HG03159 (cell line): ENCODE measurements at regions not wholly inside any gene's neighbourhood (a gene's known extent, or its start where the extent isn't known, plus 50 kb on each side); places are given as distances from the start of the nearest gene placed in this dataset.

Experiments
- ATAC-seq: cut with Tn5 transposase; IDR thresholded peaks from one replicate; pipeline ENCODE4 v1.9.1; 2021; ENCODE audit warnings: mild to moderate bottlenecking, moderate library complexity; ENCODE audit not compliant: unreplicated experiment

DNA sequence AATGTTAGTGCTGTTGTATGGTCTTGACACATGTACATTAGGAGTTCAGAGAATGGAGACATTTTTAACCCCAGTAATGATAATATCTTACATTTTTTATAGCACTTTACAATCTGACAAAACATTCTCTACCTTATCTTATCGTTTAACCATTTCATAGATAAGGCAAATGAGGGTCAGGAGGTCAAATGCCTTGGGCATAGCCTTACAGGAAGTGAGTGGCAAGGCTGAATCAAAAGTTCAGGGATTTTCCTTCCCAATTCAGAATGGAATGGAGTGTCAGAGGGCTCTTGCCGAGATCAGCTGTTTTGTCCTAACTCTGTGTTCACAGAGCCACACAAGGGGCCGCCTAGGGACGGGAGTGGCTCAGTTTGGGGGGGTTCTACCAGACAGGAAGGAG, 57.6 kb upstream of the AK4 start:
- ATAC-seq, result no peak

DNA sequence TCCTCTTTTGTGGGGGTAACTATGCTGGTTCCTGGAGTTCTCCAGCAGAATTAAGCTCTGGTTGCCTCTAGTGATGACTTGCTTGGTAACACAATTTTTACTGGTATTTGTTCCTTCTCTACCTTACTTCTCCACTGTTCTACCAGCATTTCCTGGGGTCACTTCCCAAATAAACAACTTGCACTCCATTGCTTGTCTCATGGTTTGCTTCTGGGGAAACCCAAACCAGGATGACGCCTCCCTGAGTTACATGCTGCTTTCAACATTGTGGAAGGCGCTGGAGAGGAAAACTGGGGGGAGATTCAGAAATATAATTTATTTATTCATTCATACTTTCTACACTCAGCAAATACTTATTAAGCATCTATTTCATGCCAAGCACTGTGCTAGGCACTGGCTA, 55.3 kb upstream of the AK4 start:
- ATAC-seq, result no peak

DNA sequence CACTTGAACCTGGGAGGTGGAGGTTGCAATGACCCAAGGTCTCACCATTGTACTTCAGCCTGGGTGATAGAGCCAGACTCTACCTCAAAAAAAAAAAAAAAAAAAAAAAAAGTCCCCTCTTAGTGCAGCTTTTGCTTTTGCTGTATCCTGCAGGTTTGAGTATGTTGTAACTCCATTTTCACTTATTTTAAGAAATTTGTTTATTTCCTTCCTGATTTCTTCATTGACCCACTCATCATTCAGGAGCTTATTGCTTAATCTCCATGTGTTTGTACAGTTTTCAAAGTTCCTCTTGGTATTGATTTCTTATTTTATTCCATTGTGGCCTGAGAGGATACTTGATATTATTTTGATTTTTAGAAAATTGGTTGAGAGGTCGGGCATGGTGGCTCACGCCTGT, 50.9 kb upstream of the AK4 start:
- no peak for ATAC-seq
